IMR-90 (cell line): ENCODE measurements at regions not wholly inside any gene's neighbourhood (a gene's known extent, or its start where the extent isn't known, plus 50 kb on each side); places are given as distances from the start of the nearest gene placed in this dataset.
A peak's percentile ranks its signal among the peaks of the same experiment; 100 is the strongest.

Source experiments
- ATAC-seq: fragments of 200-7000 bp; cut with Tn5 transposase; 2 replicates; pipeline ENCODE4 v1.9.1; 2020; ENCODE audit warnings: low read depth, mild to moderate bottlenecking, moderate library complexity
- BruUV-seq: library from RNA; stranded (reverse); fragments of 400-500 nt; replicated peaks from 2 replicates; lab custom pipeline; 2021; lab: Mats Ljungman, UMichigan
- CTCF ChIA-PET: fragments of 300-600 bp; formaldehyde crosslinking; extraction: SDS; loops from one replicate; lab custom pipeline; 2021; ENCODE audit warnings: antibody characterized with exemption; lab: Yijun Ruan, JAX
- POLR2A ChIA-PET: fragments of 300-600 bp; sonication (Branson Sonifier 250); formaldehyde crosslinking; loops from one replicate; lab custom pipeline; 2022; ENCODE audit warnings: antibody characterized with exemption; ENCODE audit not compliant: unreplicated experiment; lab: Charles Lee
- DNase-seq: peaks from one replicate; pipeline ENCODE4 v3.0.0; 2013
- H2AFZ ChIP-seq: replicated peaks from 2 replicates; pipeline ENCODE3; 2013; ENCODE audit warnings: low read length, mild to moderate bottlenecking; ENCODE audit not compliant: poor library complexity
- H2AK5ac ChIP-seq: 2 replicates; pipeline ENCODE4 v1.6.1; 2013; ENCODE audit warnings: low read depth, low read length, inconsistent platforms
- H2AK9ac ChIP-seq: replicated peaks from 2 replicates; pipeline ENCODE3; 2013; ENCODE audit warnings: mild to moderate bottlenecking, low read depth, low read length, moderate library complexity; ENCODE audit not compliant: poor library complexity
- H2BK120ac ChIP-seq: 2 replicates; pipeline ENCODE4 v1.6.1; 2013; ENCODE audit warnings: low read depth, low read length, inconsistent platforms
- H2BK15ac ChIP-seq: 3 replicates; pipeline ENCODE4 v1.6.1; 2013; ENCODE audit warnings: low read depth, low read length, inconsistent platforms
- H2BK20ac ChIP-seq: 2 replicates; pipeline ENCODE4 v1.6.1; 2013; ENCODE audit warnings: low read depth, mild to moderate bottlenecking, inconsistent platforms, low read length, moderate library complexity
- H2BK5ac ChIP-seq: 2 replicates; pipeline ENCODE4 v1.6.1; 2013; ENCODE audit warnings: mild to moderate bottlenecking, low read depth, low read length, inconsistent platforms; ENCODE audit not compliant: poor library complexity, severe bottlenecking
- H3K14ac ChIP-seq: replicated peaks from 2 replicates; pipeline ENCODE4 v1.6.1; 2013; ENCODE audit warnings: low read depth, low read length, inconsistent platforms
- H3K18ac ChIP-seq: 2 replicates; pipeline ENCODE4 v1.6.1; 2013; ENCODE audit warnings: low read depth, low read length, control low read depth
- H3K23ac ChIP-seq: 2 replicates; pipeline ENCODE4 v1.6.1; 2013; ENCODE audit warnings: low read depth, low read length, inconsistent platforms
- H3K27ac ChIP-seq: 2 replicates; pipeline ENCODE4 v1.5.1; 2013; ENCODE audit warnings: mild to moderate bottlenecking, control low read depth, low read length; ENCODE audit not compliant: insufficient read depth
- H3K27me3 ChIP-seq: 2 replicates; pipeline ENCODE4 v1.6.1; 2013; ENCODE audit warnings: low read length; ENCODE audit not compliant: control insufficient read depth, insufficient read depth
- H3K36me3 ChIP-seq: 2 replicates; pipeline ENCODE4 v1.6.1; 2013; ENCODE audit warnings: low read length, mixed read lengths; ENCODE audit not compliant: control insufficient read depth, insufficient read depth
- H3K4ac ChIP-seq: 2 replicates; pipeline ENCODE4 v1.6.1; 2013; ENCODE audit warnings: low read depth, low read length, inconsistent platforms
- H3K4me1 ChIP-seq: 2 replicates; pipeline ENCODE4 v1.6.1; 2013; ENCODE audit warnings: low read length, mixed read lengths; ENCODE audit not compliant: control insufficient read depth, insufficient read depth
- H3K4me2 ChIP-seq: 2 replicates; pipeline ENCODE4 v1.6.1; 2013; ENCODE audit warnings: low read depth, mild to moderate bottlenecking, control low read depth, low read length, moderate library complexity
- H3K4me3 ChIP-seq: 2 replicates; pipeline ENCODE4 v1.5.1; 2013; ENCODE audit warnings: low read depth, mild to moderate bottlenecking, control low read depth, low read length, moderate library complexity; ENCODE audit not compliant: insufficient read depth
- H3K56ac ChIP-seq: 2 replicates; pipeline ENCODE4 v1.6.1; 2013; ENCODE audit warnings: low read length, inconsistent platforms; ENCODE audit not compliant: insufficient read depth; ENCODE audit errors: extremely low read depth
- H3K79me1 ChIP-seq, 2 experiments: 2 replicates each; pipeline ENCODE4 v1.6.1; 2013; ENCODE audit warnings: low read length in 2 of 2, inconsistent platforms in 1 of 2, low read depth in 1 of 2
- H3K9ac ChIP-seq: 2 replicates; pipeline ENCODE4 v1.6.1; 2013; ENCODE audit warnings: low read depth, low read length, control low read depth
- H3K9me1 ChIP-seq: 2 replicates; pipeline ENCODE4 v1.6.1; 2013; ENCODE audit warnings: low read length, inconsistent platforms; ENCODE audit not compliant: insufficient read depth
- H3K9me3 ChIP-seq: 2 replicates; pipeline ENCODE4 v1.6.1; 2013; ENCODE audit warnings: low read length; ENCODE audit not compliant: control insufficient read depth, insufficient read depth
- H4K20me1 ChIP-seq: 2 replicates; pipeline ENCODE4 v1.6.1; 2013; ENCODE audit warnings: low read length, inconsistent platforms; ENCODE audit not compliant: insufficient read depth
- H4K5ac ChIP-seq: 2 replicates; pipeline ENCODE4 v1.6.1; 2013; ENCODE audit warnings: mild to moderate bottlenecking, low read depth, low read length, control low read depth
- H4K8ac ChIP-seq, 2 experiments: 2 replicates each; pipeline ENCODE4 v1.6.1; 2013; ENCODE audit warnings: low read depth in 2 of 2, low read length in 2 of 2, control low read depth in 1 of 2, inconsistent platforms in 1 of 2
- H4K91ac ChIP-seq: 2 replicates; pipeline ENCODE4 v1.6.1; 2013; ENCODE audit warnings: low read depth, low read length, inconsistent platforms; ENCODE audit not compliant: insufficient read depth
- BHLHE40 ChIP-seq: fragments of 150-350 bp; IDR thresholded peaks from 2 replicates; pipeline ENCODE4 v1.6.1; 2016; ENCODE audit warnings: mild to moderate bottlenecking, low read depth, low read length
- CEBPB ChIP-seq: IDR thresholded peaks from 2 replicates; pipeline ENCODE4 v1.6.1; 2012; ENCODE audit warnings: low read depth, low read length, improper control_type of control experiment
- CHD1 ChIP-seq: IDR thresholded peaks from 2 replicates; pipeline ENCODE4 v1.6.1; 2012; ENCODE audit warnings: low read depth, low read length, improper control_type of control experiment
- CTCF ChIP-seq: conservative IDR thresholded peaks from 2 replicates; pipeline ENCODE4 v1.5.1; 2012; ENCODE audit warnings: mild to moderate bottlenecking, low read depth, low read length, improper control_type of control experiment
- FOS ChIP-seq: fragments of 150-350 bp; IDR thresholded peaks from 2 replicates; pipeline ENCODE4 v1.6.1; 2016; ENCODE audit warnings: low read depth, low read length
- MAFK ChIP-seq: IDR thresholded peaks from 2 replicates; pipeline ENCODE4 v1.6.1; 2012; ENCODE audit warnings: low read depth, low read length, improper control_type of control experiment
- MAZ ChIP-seq: IDR thresholded peaks from 2 replicates; pipeline ENCODE4 v1.6.1; 2012; ENCODE audit warnings: low read depth, mild to moderate bottlenecking, low read length, improper control_type of control experiment, moderate library complexity, borderline replicate concordance
- MXI1 ChIP-seq: IDR thresholded peaks from 2 replicates; pipeline ENCODE4 v1.6.1; 2012; ENCODE audit warnings: low read depth, mild to moderate bottlenecking, low read length, moderate library complexity, borderline replicate concordance
- NFE2L2 ChIP-seq: fragments of 150-350 bp; IDR thresholded peaks from 2 replicates; pipeline ENCODE4 v1.6.1; 2016; ENCODE audit warnings: low read depth, mild to moderate bottlenecking, low read length
- POLR2A ChIP-seq: IDR thresholded peaks from 2 replicates; pipeline ENCODE4 v1.6.1; 2012; ENCODE audit warnings: mild to moderate bottlenecking, low read depth, low read length
- RAD21 ChIP-seq: IDR thresholded peaks from 2 replicates; pipeline ENCODE4 v1.6.1; 2012; ENCODE audit warnings: low read length, improper control_type of control experiment
- RCOR1 ChIP-seq: IDR thresholded peaks from 2 replicates; pipeline ENCODE4 v1.6.1; 2012; ENCODE audit warnings: mild to moderate bottlenecking, low read length, improper control_type of control experiment; ENCODE audit not compliant: insufficient replicate concordance
- RFX5 ChIP-seq: IDR thresholded peaks from 2 replicates; pipeline ENCODE4 v1.8.0; 2012; ENCODE audit warnings: low read depth, mild to moderate bottlenecking, low read length, moderate library complexity
- SMC3 ChIP-seq: fragments of 150-350 bp; IDR thresholded peaks from 2 replicates; pipeline ENCODE4 v1.6.1; 2016; ENCODE audit warnings: low read depth, mild to moderate bottlenecking, antibody characterized with exemption, low read length, moderate library complexity
- WGBS, 2 experiments: methylation state at CpG; one replicate each; pipeline versions ENCODE4 v1.1.5 to v1.1.7; 2013; ENCODE audit warnings: missing lambda C conversion rate in 2 of 2; ENCODE audit not compliant: insufficient read length in 1 of 2; ENCODE audit errors: extremely low coverage in 2 of 2; 5-methylcytosine and 5-hydroxymethylcytosine counted together
- dilution Hi-C: fragments of 300-500 bp; cut with HindIII; formaldehyde crosslinking; loops from one replicate; pipeline ENCODE4 v1.14.3; 2018; ENCODE audit warnings: low sequenced_read_pairs; ENCODE audit not compliant: unreplicated experiment
- in situ Hi-C: fragments of 300-500 bp; cut with MboI; formaldehyde crosslinking; loops from 3 replicates; pipeline ENCODE4 v1.14.3; 2019; ENCODE audit warnings: low sequenced_read_pairs, inconsistent platforms, mixed read lengths
- intact Hi-C: fragments of 100-400 bp; cut with micrococcal nuclease; formaldehyde crosslinking; loops from 2 replicates; pipeline ENCODE4 v1.10.0; 2022
- TF ChIP-seq, protein P1 (sequence below): fragments of 150-350 bp; IDR thresholded peaks from 2 replicates; pipeline ENCODE4 v1.6.1; 2016; ENCODE audit warnings: low read depth, mild to moderate bottlenecking, low read length, moderate library complexity, borderline replicate concordance
- TF ChIP-seq, protein P2 (sequence below): fragments of 150-350 bp; IDR thresholded peaks from 2 replicates; pipeline ENCODE4 v1.6.1; 2017; ENCODE audit warnings: mild to moderate bottlenecking, antibody characterized with exemption, low read length, low read depth

- WGBS, 2 experiments, result no CpG with 5 or more reads among the region's 1 CpG
- Histone ChIP-seq H2BK5ac (no peak overlapping the region), H3K14ac (no peak overlapping the region), H2AFZ (no peak overlapping the region), H3K9me3 (no peaks in the 10 kb centered on the region), H2AK9ac (no peak overlapping the region), H3K18ac (no peak overlapping the region), H3K56ac (no peak overlapping the region), H3K9ac (no peak overlapping the region), H3K4me3 (no peak overlapping the region), H2BK20ac (no peak overlapping the region), H3K4ac (no peak overlapping the region), H2BK15ac (no peak overlapping the region), H3K4me2 (no peak overlapping the region), H4K20me1 (no peaks in the 10 kb centered on the region), H3K4me1 (no peaks in the 10 kb centered on the region), H3K9me1 (no peaks in the 10 kb centered on the region), H4K5ac (no peak overlapping the region), H4K8ac (no peak overlapping the region), H3K27me3 (peaks cover 13% of the 10 kb centered on the region; the same call in 1 of the 2 replicates), H3K36me3 (no peaks in the 10 kb centered on the region), H4K91ac (no peak overlapping the region), H3K27ac (no peak overlapping the region), H3K79me1 (no peaks in the 10 kb centered on the region), H2AK5ac (no peak overlapping the region), H3K23ac (no peak overlapping the region), H2BK120ac (no peak overlapping the region)
- ATAC-seq (peak; percentile 24; the same call in 1 of the 2 replicates), DNase-seq (peak; percentile 27)
- BruUV-seq, result no TSS peak
- ChIA-PET POLR2A (no interaction called here), CTCF (no interaction called here)
- in situ Hi-C loops (no loop called here), dilution Hi-C loops (no loop called here), intact Hi-C loops (no loop called here)
- TF ChIP-seq CTCF, result no peak
- TF ChIP-seq NFE2L2, result no peak
- TF ChIP-seq CEBPB, result no peak
- no peak for TF ChIP-seq RCOR1
- TF ChIP-seq BHLHE40, result no peak
- no peak for TF ChIP-seq RAD21
- TF ChIP-seq MAFK, result no peak
- TF ChIP-seq FOS, result no peak
- TF ChIP-seq CHD1, result no peak
- no peak for TF ChIP-seq RFX5
- TF ChIP-seq, protein P1, sequence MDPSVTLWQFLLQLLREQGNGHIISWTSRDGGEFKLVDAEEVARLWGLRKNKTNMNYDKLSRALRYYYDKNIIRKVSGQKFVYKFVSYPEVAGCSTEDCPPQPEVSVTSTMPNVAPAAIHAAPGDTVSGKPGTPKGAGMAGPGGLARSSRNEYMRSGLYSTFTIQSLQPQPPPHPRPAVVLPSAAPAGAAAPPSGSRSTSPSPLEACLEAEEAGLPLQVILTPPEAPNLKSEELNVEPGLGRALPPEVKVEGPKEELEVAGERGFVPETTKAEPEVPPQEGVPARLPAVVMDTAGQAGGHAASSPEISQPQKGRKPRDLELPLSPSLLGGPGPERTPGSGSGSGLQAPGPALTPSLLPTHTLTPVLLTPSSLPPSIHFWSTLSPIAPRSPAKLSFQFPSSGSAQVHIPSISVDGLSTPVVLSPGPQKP, result no peak
- no peak for TF ChIP-seq POLR2A
- TF ChIP-seq MXI1, result no peak
- TF ChIP-seq SMC3, result no peak
- TF ChIP-seq, protein P2, sequence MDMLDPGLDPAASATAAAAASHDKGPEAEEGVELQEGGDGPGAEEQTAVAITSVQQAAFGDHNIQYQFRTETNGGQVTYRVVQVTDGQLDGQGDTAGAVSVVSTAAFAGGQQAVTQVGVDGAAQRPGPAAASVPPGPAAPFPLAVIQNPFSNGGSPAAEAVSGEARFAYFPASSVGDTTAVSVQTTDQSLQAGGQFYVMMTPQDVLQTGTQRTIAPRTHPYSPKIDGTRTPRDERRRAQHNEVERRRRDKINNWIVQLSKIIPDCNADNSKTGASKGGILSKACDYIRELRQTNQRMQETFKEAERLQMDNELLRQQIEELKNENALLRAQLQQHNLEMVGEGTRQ, result no peak
- TF ChIP-seq MAZ, result no peak
Measured at GRCh38 chr2:238582159-238582558, 155.4 kb downstream of the ASB1 start.
